Neural progenitor cell (in vitro differentiated cells): ENCODE measurements at regions not wholly inside any gene's neighbourhood (a gene's known extent, or its start where the extent isn't known, plus 50 kb on each side); places are given as distances from the start of the nearest gene placed in this dataset.

Experiments used
- DNase-seq: peaks from one replicate; pipeline ENCODE4 v3.0.0-alpha.2; 2016; ENCODE audit warnings: low spot score
- H2AFZ ChIP-seq: fragments of 200-600 bp; sonication (generic); replicated peaks from 2 replicates; pipeline ENCODE4 v1.6.1; 2016; ENCODE audit warnings: antibody characterized with exemption
- H3F3A ChIP-seq: fragments of 200-600 bp; sonication (generic); 2 replicates; pipeline ENCODE4 v1.6.1; 2016; ENCODE audit warnings: antibody characterized with exemption, low read depth
- H3K27ac ChIP-seq: fragments of 200-600 bp; sonication (generic); 2 replicates; pipeline ENCODE4 v1.5.1; 2016; ENCODE audit warnings: mild to moderate bottlenecking
- H3K27me3 ChIP-seq: fragments of 200-600 bp; sonication (generic); 2 replicates; pipeline ENCODE4 v1.6.1; 2016; ENCODE audit warnings: mild to moderate bottlenecking, moderate library complexity
- H3K36me3 ChIP-seq: fragments of 200-600 bp; sonication (generic); 2 replicates; pipeline ENCODE4 v1.5.1; 2016
- H3K4me1 ChIP-seq: fragments of 200-600 bp; sonication (generic); 2 replicates; pipeline ENCODE4 v1.6.1; 2016; ENCODE audit warnings: mixed run types
- H3K4me2 ChIP-seq: fragments of 200-600 bp; sonication (generic); 2 replicates; pipeline ENCODE4 v1.6.1; 2016
- H3K4me3 ChIP-seq: fragments of 200-600 bp; sonication (generic); 2 replicates; pipeline ENCODE4 v1.5.1; 2016
- H3K79me2 ChIP-seq: fragments of 200-600 bp; sonication (generic); 2 replicates; pipeline ENCODE4 v1.6.1; 2016; ENCODE audit warnings: low read depth
- H3K9ac ChIP-seq: fragments of 200-600 bp; sonication (generic); 2 replicates; pipeline ENCODE4 v1.6.1; 2016
- H3K9me3 ChIP-seq: fragments of 200-600 bp; sonication (generic); 2 replicates; pipeline ENCODE4 v1.5.1; 2016; ENCODE audit warnings: low read depth
- H4K20me1 ChIP-seq: fragments of 200-600 bp; sonication (generic); 2 replicates; pipeline ENCODE4 v1.6.1; 2016; ENCODE audit warnings: low read depth
- H3K27ac Mint-ChIP-seq: 3 replicates; pipeline ENCODE4 v1.8.0; 2021; ENCODE audit warnings: mixed read lengths
- H3K27me3 Mint-ChIP-seq: 2 replicates; pipeline ENCODE4 v1.8.0; 2022; ENCODE audit warnings: low read depth, mild to moderate bottlenecking, inconsistent platforms, moderate library complexity, mixed read lengths; ENCODE audit not compliant: insufficient read depth
- H3K36me3 Mint-ChIP-seq: 3 replicates; pipeline ENCODE4 v1.8.0; 2021; ENCODE audit warnings: mixed read lengths
- H3K4me1 Mint-ChIP-seq: 3 replicates; pipeline ENCODE4 v1.8.0; 2021; ENCODE audit warnings: mixed read lengths
- H3K4me3 Mint-ChIP-seq: 3 replicates; pipeline ENCODE4 v1.8.0; 2021; ENCODE audit warnings: mild to moderate bottlenecking, moderate library complexity, mixed read lengths
- H3K9me3 Mint-ChIP-seq: 3 replicates; pipeline ENCODE4 v1.8.0; 2020; ENCODE audit warnings: mixed read lengths
- EZH2 ChIP-seq: fragments of 200-600 bp; sonication (generic); IDR thresholded peaks from 2 replicates; pipeline ENCODE4 v1.6.1; 2017; ENCODE audit warnings: antibody characterized with exemption, mild to moderate bottlenecking, moderate library complexity
- EZH2phosphoT487 ChIP-seq: fragments of 200-600 bp; sonication (generic); IDR thresholded peaks from 2 replicates; pipeline ENCODE4 v1.6.1; 2017; ENCODE audit warnings: antibody characterized with exemption
- TF ChIP-seq, protein P1 (sequence below): fragments of 200-600 bp; sonication (generic); IDR thresholded peaks from 2 replicates; pipeline ENCODE4 v1.5.1; 2017; ENCODE audit warnings: antibody characterized with exemption, mild to moderate bottlenecking

DNA sequence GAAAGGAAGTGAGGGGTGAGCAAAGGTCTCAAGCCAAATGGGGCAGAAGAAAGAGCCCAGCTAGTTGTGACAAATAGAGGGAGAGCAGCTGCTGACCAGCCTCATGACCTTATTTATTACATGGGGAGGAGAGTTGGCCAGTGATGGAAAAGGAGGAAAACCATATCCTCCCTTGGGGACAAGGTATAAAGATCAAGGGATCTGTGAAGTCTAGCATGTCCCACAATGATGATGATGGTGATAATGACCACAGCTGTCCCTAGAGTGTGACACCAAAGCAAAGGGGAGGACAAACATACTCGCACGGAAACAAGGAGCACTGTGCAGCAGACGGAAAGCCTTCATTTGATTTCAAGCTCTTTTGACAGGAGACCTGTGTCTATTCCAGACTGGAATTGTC, 190.4 kb upstream of the MCHR2 start:
- no peaks in the 10 kb centered on the region for H3K4me1 ChIP-seq
- H3K36me3 Mint-ChIP-seq: no peaks in the 10 kb centered on the region

DNA sequence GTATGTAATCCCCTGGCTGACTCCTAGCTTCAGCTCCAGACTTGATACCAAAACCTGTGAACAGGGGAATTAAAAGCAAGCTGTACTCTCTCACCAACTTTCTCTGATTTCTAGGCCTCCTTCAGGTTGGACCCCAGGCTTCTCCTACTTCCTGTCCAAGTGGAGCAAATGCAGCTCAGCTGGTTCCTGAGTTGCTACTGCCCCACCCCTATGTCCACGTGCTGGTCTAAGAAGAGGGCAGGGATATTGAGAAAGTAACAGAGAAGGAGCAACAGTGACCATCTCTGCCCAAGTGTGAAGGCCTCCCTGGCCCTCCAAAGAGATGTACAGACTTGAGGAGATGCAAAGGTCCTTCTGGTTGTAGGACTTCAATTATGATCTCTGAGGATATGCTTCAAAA, 188.3 kb upstream of the MCHR2 start:
- DNase-seq: no peak
- TF ChIP-seq EZH2phosphoT487 (no peak), EZH2 (no peak)
- TF ChIP-seq, protein P1, sequence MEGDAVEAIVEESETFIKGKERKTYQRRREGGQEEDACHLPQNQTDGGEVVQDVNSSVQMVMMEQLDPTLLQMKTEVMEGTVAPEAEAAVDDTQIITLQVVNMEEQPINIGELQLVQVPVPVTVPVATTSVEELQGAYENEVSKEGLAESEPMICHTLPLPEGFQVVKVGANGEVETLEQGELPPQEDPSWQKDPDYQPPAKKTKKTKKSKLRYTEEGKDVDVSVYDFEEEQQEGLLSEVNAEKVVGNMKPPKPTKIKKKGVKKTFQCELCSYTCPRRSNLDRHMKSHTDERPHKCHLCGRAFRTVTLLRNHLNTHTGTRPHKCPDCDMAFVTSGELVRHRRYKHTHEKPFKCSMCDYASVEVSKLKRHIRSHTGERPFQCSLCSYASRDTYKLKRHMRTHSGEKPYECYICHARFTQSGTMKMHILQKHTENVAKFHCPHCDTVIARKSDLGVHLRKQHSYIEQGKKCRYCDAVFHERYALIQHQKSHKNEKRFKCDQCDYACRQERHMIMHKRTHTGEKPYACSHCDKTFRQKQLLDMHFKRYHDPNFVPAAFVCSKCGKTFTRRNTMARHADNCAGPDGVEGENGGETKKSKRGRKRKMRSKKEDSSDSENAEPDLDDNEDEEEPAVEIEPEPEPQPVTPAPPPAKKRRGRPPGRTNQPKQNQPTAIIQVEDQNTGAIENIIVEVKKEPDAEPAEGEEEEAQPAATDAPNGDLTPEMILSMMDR: no peak
- no peak overlapping the region for H3K27ac Mint-ChIP-seq

More for the DNA sequence above, 190.4 kb upstream of the MCHR2 start:
- Histone ChIP-seq H3K9me3 (no peaks in the 10 kb centered on the region), H3K79me2 (no peaks in the 10 kb centered on the region), H4K20me1 (no peaks in the 10 kb centered on the region), H3K9ac (no peak overlapping the region), H3K4me2 (no peak overlapping the region), H2AFZ (no peak overlapping the region), H3K27me3 (no peaks in the 10 kb centered on the region), H3F3A (no peaks in the 10 kb centered on the region), H3K27ac (no peak overlapping the region), H3K36me3 (no peaks in the 10 kb centered on the region), H3K4me3 (no peak overlapping the region)
- Mint-ChIP-seq H3K4me1 (peaks cover 14% of the 10 kb centered on the region), H3K4me3 (no peak overlapping the region), H3K9me3 (no peaks in the 10 kb centered on the region), H3K27ac (no peak overlapping the region), H3K27me3 (no peaks in the 10 kb centered on the region)
- DNase-seq: no peak
- TF ChIP-seq EZH2 (no peak), EZH2phosphoT487 (no peak)
- TF ChIP-seq, protein P1: no peak

DNA sequence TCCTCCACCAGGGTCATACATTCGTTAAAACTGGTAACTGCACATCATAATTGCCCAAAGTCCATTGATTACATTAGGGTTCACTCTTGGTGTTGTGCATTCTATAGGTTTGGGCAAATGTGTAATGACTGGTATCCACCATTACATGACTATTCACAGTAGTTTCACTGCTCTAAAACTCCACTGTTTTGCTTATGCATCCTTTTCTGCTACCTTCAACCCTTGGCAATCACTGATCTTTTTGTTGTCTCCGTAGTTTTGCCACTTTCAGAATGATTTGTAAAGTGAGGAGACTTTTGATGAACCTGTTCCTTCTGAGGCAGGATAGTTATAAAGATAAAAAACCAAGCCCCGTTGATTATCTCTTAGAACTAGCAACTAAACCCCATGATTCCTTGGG, 187.3 kb upstream of the MCHR2 start:
- Histone ChIP-seq H3K9ac (no peak overlapping the region), H3K27me3 (no peaks in the 10 kb centered on the region), H3K4me2 (no peak overlapping the region), H3K9me3 (no peaks in the 10 kb centered on the region), H3K79me2 (no peaks in the 10 kb centered on the region), H2AFZ (no peak overlapping the region), H3F3A (no peaks in the 10 kb centered on the region), H3K4me3 (no peak overlapping the region), H4K20me1 (no peaks in the 10 kb centered on the region), H3K36me3 (no peaks in the 10 kb centered on the region), H3K4me1 (peaks cover 3% of the 10 kb centered on the region), H3K27ac (no peak overlapping the region)
- no peaks in the 10 kb centered on the region for H3K36me3 Mint-ChIP-seq
- H3K4me3 Mint-ChIP-seq: no peak overlapping the region
- H3K27me3 Mint-ChIP-seq: no peaks in the 10 kb centered on the region
- no peaks in the 10 kb centered on the region for H3K9me3 Mint-ChIP-seq
- TF ChIP-seq EZH2 (no peak), EZH2phosphoT487 (no peak)
- TF ChIP-seq, protein P1: no peak
- peaks cover 21% of the 10 kb centered on the region for H3K4me1 Mint-ChIP-seq
- no peak overlapping the region for H3K27ac Mint-ChIP-seq
- no peak for DNase-seq

More for the DNA sequence above, 188.3 kb upstream of the MCHR2 start:
- no peak overlapping the region for H3K4me2 ChIP-seq
- Mint-ChIP-seq H3K4me3 (no peak overlapping the region), H3K27me3 (no peaks in the 10 kb centered on the region), H3K4me1 (peaks cover 14% of the 10 kb centered on the region), H3K36me3 (no peaks in the 10 kb centered on the region), H3K9me3 (no peaks in the 10 kb centered on the region)
- no peaks in the 10 kb centered on the region for H3K36me3 ChIP-seq
- H3K9ac ChIP-seq: no peak overlapping the region
- no peaks in the 10 kb centered on the region for H3F3A ChIP-seq
- H3K79me2 ChIP-seq: no peaks in the 10 kb centered on the region
- H3K27ac ChIP-seq: no peak overlapping the region
- H3K9me3 ChIP-seq: no peaks in the 10 kb centered on the region
- no peaks in the 10 kb centered on the region for H3K27me3 ChIP-seq
- H4K20me1 ChIP-seq: no peaks in the 10 kb centered on the region
- H3K4me1 ChIP-seq: no peaks in the 10 kb centered on the region
- H3K4me3 ChIP-seq: no peak overlapping the region
- no peak overlapping the region for H2AFZ ChIP-seq
